HG02870 (cell line): ENCODE measurements at regions not wholly inside any gene's neighbourhood (a gene's known extent, or its start where the extent isn't known, plus 50 kb on each side); places are given as distances from the start of the nearest gene placed in this dataset.

Experiments used
- ATAC-seq: cut with Tn5 transposase; IDR thresholded peaks from one replicate; pipeline ENCODE4 v1.9.1; 2021; ENCODE audit warnings: mild to moderate bottlenecking, moderate library complexity; ENCODE audit not compliant: unreplicated experiment

GRCh38 chr5:135207866-135208265 is 173.8 kb upstream of the PITX1 start:
- no peak for ATAC-seq

DNA sequence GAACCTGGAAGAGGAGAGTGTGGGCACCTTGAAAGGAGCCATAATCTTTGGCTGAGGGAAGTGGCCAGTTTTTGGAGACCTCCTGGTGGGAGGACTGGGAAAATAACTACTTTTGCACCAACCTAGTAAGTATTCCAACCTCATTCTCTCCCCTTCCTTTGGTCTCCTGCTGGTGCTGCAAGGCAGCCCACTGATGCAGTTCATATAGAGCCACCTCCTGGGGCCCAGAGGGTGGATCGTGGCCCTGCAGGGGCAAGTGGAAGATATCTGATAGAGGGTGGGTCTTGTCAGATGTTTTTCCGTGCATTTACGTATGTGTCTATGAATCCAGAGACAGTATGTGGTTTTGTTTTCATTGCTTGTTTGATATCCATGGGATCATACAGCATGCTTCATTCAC is 172.8 kb upstream of the PITX1 start:
- ATAC-seq, result no peak

DNA sequence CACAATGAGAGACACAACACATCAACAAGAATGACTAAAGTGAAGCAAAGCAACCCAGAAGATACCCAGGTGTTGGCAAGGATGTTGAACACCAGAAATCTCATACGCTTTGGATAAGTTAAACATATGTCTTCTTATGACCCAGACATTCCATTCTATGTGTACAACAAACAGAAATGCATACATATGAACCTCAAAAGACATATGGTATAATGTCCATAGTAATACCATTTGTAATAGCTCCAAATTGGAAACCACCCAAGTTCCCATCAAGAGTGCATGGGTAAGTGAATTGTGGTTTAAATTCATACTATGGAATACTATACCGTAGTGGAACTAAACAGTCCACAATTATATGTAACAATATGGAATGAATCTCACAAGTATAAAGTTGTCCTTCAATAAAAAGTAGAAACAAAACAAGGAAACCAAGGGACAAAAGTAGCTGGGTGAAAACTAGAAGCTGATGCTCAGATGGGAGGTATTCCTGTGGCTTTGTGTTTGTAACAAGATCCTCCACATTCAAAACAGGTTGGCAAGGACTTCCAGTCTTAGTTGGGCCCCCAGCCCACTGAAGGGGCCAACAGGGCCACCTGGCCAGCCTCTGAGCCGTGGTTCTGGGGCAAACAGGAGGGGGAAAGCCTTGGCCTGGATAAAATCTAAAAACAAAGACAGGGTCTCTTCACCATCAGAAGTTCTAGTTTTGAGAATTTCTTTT is 171.8 kb upstream of the PITX1 start:
- ATAC-seq, result no peak

- ATAC-seq, result no peak
Observed at GRCh38 chr5:135204151-135204600, 170.1 kb upstream of the PITX1 start.

DNA sequence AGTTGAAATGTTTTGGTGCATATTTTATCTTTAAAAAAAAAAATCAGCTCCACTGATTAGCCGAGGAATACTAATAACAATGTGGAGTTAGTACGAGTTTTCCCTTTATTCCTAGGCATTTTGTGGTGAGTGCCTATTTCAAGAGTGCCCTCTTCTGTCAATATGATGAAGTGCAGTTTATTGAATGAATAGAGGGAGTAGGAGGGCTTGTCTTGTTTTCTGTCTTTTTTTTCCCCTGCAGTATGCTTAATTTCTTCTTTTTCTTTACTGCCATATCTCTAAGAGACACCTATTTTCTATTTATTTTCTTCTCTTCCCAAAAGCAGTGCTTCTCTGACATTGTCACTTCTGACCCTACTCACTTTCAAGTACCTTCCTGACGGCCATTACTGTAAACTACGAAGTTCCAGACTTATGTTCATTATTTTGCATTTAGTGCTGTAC is 169.6 kb upstream of the PITX1 start:
- no peak for ATAC-seq

DNA sequence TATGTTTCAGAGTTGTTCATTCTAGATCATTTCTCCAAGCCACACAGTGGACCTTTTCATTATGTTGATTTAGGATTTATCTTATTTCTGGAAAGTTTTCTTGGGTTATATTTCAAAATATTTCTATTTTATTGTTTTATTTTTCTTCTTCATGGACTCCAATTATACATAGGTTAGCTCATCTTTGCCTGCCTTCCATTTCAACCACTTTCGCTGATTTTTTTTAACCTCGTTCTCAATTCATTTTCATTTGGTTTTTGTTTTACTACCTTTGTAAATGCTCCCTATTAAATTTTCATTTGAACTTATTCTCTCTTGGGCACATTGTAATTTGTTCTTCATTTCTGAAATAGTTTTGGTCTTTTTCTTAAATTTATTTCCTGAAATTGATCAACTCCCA is 169.0 kb upstream of the PITX1 start:
- ATAC-seq, result no peak

- ATAC-seq, result no peak
Observed at GRCh38 chr5:135199919-135200318, 165.9 kb upstream of the PITX1 start.

DNA sequence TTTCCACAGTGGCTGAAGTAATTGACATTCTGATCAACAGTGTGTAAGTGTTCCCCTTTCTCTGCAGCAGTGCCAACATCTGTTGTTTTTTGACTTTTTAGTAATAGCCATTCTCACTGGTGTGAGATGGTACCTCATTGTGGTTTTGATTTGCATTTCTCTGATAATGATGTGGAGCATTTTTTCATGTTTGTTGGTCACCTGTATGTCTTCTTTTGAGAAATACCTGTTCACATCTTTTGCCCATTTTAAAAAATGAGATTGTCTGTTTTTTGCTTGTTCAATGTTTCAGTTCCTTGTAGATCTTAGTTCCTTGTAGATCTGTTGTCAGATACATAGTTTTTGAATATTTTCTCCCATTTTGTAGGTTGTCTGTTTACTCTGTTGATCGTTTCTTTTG is 162.5 kb upstream of the PITX1 start:
- no peak for ATAC-seq

GRCh38 chr5:135195270-135195608 is 161.2 kb upstream of the PITX1 start:
- ATAC-seq, result no peak

GRCh38 chr5:135194573-135195269 is 160.7 kb upstream of the PITX1 start:
- ATAC-seq, result no peak

DNA sequence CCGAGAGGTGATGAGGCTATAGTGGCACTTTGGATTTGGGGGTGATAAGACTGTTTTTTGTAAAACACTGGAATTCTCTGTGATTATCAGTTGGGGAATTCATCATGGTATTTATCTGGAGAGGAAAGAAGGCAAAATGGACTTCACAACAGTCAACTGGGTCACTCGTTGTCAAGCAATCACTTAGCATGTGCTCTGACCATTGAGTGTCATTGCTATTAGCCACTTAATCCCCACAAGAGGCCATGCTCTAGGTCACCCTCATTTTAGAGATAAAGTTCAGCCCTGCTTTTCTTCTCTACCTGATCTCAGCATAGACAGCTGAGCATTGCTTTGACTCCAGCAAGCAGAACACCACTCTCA is 160.1 kb upstream of the PITX1 start:
- ATAC-seq, result no peak

DNA sequence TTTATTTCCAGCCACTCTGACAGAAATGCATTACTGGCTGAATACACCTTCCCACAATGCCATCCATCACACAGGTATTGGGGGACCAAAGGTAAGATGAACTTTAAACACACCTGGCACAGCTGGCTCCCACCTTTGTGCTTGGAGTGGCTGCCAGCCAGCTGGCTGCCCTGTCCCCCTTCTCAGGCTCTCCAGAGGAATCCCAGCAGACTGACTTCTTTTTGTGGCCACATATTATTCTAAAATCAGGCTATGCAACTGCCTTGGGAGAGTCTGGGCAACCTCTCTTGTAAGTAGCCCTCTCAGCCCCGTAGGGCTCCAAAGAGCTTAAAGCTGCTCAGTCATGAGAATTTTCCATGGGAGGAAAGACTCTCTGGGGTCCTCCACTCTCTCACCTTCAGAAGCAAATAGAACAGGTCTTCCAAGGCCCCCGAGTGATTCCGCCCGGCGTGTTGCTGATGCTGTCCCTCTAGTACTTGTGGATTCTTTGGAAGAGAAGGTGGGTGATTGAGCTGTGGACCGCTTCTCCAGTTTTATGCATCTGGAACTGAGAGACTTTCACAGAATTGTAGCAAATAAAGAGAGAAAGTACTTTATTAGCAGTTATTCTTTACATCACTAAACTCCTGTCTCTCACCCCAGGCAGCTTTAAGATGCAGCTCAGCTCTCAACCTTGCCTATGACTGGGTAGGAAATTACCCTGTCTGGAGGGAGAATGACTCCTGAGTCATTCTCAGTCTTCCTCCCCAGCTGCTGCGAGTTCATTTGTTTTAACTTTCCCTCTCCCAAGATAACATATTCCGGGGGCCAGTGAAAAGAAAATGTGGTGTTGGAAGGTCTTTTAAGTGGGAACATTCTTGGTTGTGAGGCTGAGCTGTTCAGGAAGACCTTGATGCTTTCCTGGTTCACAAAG is 159.4 kb upstream of the PITX1 start:
- no peak for ATAC-seq

- no peak for ATAC-seq
Observed at GRCh38 chr5:135192351-135192750, 158.3 kb upstream of the PITX1 start.

DNA sequence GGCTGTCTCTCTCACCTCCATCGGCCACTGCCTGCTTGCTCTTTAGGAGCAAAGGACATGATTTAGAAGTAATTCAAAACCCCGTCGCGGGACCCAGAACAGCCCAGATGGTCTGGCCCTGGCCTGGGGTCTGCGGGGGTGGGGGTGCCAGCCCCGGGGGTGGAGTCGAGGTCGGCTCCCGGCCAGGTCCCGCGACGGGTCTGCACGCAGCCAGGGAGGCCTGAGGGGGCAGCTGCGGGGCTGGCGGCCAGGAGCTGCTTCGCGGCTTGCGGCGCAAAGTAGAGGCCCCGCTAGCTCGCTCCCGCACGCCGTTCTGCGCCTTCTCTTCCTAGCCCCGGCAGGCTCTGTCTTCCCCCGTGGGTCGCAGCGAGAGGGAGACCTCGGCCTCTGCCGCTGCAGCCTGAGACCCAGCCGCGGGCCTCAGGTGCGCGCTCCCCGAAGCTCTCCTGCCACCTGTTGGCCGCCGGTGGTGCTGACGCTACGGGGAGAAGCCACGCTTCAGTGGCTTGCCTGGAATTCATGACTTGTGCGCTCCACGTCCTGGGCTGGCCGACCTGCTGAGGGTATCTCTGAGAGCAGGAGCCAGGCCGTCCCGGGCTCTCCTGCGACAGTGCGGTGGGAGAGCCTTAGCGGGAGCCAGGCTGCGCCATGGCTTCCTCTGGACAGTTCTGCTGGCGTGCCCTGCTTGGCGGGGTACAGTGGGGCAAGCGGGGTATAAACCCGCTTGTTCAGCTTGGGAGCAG is 157.2 kb upstream of the PITX1 start:
- ATAC-seq, result peak; percentile 89

DNA sequence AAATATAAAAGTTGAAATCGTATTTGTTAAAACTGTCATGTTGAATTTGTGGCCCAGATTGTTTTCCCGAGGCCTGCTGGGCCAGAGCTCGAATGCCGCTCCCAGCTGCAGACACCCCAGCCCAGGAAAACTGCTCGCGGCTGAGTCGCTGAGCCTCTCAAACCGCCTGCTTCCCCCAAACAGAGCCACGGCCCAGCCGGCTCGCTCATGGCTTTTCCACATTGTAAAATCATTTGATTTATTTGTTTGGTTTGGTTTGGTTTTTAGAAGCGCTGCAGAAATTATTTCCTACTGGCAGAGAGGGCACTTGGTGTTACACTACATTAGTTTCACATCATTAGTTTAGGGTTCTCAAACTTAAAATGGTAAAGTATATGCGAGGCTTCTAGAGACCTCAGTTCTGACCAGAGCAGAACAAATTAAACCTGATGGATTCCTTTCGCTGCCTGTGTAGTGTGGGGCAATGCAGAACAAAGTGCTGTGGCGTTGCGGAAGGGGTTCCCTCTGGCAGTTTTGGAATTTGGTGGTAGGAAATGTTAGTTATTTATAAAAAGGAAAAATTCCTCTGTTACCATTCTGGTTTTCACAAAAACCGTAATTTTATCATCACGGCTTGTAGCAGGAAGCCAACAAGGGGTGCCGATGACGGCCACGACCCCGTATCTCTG is 156.5 kb upstream of the PITX1 start:
- ATAC-seq, result no peak

DNA sequence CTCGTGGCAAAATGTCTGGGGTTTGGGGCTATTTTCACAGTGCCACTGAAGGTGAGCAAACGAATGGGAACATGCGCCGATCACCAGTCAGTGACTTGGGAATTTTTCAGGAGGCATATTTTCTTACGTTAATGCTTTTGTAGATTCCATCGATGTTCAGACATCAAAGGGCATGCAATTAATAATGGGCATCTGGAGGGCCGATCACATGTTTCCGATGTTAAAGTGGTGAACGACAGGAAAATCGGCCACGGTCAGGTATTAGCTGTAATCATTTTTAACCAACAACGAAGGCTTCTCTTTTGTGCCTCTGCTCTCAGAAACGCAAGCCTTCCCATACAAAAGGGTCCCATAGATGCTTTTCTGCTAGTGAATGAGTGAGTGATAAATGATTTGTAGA is 155.0 kb upstream of the PITX1 start:
- ATAC-seq, result no peak

GRCh38 chr5:135188233-135188914 is 154.3 kb upstream of the PITX1 start:
- no peak for ATAC-seq

GRCh38 chr5:135186662-135187522 is 152.9 kb upstream of the PITX1 start:
- ATAC-seq, result no peak

DNA sequence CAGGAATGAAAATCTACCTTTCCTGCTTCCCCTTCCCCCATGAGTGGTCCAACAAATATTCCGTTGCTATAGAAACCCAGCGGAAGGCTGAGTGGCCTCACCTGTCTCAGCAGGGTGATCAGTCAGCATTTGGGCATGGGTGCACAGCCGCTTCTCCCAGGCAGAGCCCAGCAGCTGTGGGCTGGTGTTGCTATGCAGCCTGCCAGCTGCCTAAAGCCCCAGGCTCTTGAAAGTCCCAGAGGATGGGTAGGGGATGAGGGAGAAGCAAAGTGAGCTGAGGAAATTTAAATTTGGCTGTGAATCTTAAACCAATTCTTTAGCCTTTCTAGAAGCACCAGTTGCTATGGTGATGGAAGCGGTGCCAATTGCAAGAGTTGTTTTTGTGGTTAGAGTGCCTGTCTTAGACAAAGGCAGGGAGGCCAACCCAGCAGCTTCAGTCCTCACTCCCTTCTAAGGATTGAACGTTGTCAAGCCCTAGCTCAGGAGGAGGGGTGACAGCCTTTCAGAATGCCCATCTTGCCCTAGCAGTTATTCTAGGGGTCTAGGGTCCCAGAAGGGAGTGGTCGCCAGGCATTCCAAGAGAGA is 151.5 kb upstream of the PITX1 start:
- no peak for ATAC-seq
